ENCODE measurements at regions not wholly inside any gene's neighbourhood (a gene's known extent, or its start where the extent isn't known, plus 50 kb on each side); places are given as distances from the start of the nearest gene placed in this dataset.
A peak's percentile ranks its signal among the peaks of the same experiment; 100 is the strongest.
"Not testable (repeated sequence)": the region's sequence is repeated elsewhere in the genome, so short reads cannot be mapped to it uniquely, and the experiment has no call there.

GRCh38 chr5:74534397-74535129, 106.0 kb downstream of the ENC1 start:
- no peak for DNase-seq

GRCh38 chr5:74530326-74531050, 110.0 kb downstream of the ENC1 start:
- DNase-seq: peak; percentile 35

GRCh38 chr5:74529101-74529500, 111.4 kb downstream of the ENC1 start:
- no peak for DNase-seq

GRCh38 chr5:74526111-74526510, 114.4 kb downstream of the ENC1 start:
- no peak for DNase-seq

- not testable (repeated sequence) for DNase-seq
Observed at GRCh38 chr5:74524767-74525166, 115.8 kb downstream of the ENC1 start.

DNA sequence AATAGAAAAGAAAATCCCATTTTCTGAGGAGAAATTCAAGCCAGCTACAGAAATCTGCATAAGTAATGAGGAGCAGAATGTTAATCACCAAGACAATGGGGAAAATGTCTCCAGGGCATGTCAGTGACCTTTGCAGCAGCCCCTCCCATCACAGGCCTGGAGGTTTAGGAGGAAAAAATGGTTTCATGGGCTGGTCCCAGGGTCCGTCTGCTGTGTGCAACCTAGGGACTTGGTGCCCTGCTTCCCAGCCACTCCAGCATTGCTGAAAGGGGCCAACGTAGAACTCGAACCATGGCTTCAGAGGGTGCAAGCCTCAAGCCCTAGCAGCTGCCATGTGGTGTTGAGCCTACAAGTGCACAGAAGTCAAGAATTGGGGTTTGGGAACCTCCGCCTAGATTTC, 116.8 kb downstream of the ENC1 start:
- DNase-seq: not testable (repeated sequence)

DNA sequence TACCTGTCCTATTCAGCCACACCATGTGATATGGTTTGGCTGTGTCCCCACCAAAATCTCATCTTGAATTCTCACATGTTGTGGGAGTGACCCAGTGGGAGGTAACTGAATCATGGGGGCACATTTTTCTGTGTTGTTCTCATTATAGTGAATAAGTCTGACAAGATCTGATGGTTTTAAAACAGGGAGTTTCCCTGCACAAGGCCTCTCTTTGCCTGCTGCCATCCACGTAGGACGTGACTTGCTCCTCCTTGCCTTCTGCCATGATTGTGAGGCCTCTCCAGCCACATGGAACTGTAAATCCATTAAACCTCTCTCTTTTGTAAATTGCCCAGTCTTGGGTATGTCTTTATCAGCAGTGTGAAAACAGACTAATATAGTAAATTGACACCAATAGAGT, 117.7 kb downstream of the ENC1 start:
- DNase-seq: not testable (repeated sequence)

DNA sequence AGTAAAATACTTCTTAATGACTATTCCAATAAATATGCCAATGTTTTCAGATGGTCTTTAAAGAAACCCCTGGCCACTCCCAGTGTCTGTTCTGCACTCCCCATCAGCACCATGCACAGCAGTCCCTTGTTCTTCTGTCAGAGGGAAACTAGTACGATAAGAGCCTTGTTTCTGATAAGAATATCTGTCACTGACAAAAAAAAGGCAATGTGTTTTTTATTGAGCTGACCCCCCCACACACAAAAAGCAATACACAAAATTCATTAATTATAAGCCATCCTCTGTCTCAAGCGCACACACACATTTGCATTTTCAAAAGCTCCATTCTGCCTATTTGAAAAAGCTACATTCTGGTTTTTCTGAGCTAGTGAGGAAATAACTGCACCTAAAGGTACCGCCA, 119.1 kb downstream of the ENC1 start:
- no peak for DNase-seq

DNA sequence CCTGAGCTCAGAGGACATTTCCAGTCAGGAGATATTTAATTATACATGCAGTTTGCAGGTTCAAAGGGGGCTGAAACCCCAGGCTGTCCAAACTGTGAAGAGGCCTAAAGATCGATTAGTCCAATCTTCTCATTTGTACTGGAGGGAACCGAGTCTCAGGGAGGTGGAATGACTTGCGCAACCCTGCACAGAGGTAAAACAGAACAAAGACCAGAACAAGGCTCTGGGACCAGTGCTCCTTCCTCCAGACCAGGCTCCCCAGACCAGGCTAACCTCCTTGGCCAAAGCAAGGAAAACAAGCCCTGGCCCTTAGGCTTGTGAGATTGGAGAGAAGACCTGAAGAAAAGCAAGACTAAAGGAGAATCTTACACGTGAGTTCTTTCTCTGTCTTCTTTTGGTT, 120.8 kb downstream of the ENC1 start:
- DNase-seq: no peak

DNA sequence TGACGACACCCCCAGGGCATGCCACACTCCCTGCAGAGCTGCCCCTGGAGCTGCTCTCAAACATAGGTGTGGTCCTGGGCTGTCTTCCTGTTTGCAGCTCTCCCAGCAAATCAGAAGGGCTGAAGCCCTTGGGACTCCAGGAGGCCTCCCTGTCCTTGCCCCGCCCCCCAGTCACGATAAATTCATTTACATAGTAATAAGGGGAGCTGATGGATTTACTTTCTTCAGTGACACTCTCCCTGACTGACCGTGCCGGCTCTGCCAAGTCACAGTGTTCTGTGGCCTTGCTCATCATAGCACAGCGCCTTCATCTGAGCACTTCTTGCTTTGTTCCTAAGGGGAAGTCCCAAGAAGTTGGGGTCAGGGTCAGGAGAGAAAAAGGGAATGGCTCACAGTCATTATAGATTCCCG, 121.4 kb downstream of the ENC1 start:
- DNase-seq: no peak

DNA sequence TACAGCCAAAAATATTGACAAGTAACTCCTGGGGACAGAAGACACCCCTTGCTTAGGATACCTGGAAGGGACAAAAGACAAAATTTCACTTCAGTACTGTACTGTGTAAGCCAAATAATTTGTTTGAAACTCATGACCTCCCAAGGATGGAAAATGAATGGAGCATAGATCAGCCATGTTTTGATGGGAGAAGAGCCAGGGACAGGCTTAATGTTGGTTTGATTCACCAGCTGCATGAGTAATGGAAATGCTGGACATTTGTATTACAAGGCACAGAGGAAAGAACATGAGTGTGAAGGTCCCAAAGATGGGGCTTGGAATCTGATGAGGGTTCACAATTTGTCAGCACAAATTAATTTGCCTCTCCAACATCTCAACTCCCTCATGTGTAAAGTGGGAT, 122.8 kb downstream of the ENC1 start:
- DNase-seq: peak; percentile 77

- peak; percentile 42 for DNase-seq
Observed at GRCh38 chr5:74516211-74516636, 124.3 kb downstream of the ENC1 start.

- no peak for DNase-seq
Observed at GRCh38 chr5:74514888-74515551, 125.5 kb downstream of the ENC1 start.

DNA sequence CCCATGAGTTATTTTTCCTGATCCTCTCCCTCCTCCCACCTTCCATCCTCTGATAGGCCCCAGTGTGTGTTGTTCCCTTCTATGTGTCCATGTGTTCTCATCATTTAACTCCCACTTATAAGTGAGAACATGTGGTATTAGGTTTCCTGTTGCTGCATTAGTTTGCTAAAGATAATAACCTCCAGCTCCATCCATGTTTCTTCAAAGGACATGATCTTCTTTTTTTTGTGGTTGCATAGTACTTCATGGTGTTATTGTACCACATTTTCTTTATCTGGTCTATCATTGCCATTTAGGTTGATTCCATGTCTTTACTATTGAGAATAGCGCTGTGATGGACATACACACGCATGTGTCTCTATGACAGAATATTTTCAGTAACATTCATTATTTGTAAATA, 128.8 kb downstream of the ENC1 start:
- DNase-seq: not testable (repeated sequence)

DNA sequence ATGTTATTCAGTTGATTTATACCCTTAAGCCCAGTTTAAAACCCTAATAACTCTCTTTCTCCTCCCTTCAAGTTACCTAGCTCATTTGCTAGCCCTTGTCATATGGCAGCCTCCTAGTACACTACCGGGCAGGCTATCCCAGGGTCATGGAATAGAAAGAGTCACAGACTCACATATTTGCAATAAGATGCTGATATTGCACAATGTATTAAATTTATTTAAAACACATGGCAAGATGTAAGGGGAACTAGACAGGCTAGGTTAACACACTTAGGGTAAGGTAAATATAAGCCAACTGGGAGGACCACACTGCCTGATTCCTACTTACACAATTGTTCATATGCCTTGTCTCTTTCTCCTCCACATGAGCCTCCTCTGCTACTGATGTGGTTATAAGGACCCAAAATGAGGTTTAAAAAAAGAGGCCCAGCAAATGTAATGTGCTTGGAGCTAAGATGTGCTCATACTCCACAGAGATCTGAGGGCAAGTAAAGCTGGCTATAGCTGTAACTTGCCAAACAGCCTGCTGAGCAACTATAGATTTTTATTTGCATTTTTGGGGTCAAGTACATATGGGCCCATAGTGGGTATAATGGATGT, 130.0 kb downstream of the ENC1 start:
- DNase-seq: peak; percentile 35

DNA sequence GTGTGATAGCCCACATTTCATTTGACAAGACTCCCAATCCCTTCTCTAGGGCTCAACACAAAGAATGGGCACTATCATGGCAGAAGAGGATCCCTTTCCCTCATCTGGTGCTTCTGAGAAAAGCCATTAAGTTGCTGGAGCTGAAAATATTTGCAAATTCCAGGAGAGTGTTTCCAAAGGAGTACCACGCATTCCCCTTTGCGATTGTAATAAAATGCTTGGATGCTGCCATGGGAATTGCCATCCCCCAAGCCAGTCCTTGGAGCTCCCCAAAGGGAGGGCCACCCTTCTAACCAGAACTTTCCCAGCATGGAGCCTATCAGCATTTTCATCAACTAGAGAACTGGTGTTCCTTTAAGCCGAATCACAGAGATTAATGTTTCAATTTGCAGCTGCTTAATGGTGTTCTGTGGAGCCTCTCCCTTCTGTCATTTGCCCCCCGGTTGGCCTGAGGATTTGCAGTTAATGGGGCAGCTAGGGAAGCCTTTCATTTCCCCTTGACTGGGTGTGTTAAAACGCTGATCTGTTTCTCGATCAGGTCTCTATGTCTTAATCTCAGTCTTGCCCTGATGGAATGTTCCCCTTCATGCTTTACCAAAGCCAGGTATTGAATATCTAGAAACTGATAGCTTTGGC, 133.0 kb downstream of the ENC1 start:
- DNase-seq: no peak

DNA sequence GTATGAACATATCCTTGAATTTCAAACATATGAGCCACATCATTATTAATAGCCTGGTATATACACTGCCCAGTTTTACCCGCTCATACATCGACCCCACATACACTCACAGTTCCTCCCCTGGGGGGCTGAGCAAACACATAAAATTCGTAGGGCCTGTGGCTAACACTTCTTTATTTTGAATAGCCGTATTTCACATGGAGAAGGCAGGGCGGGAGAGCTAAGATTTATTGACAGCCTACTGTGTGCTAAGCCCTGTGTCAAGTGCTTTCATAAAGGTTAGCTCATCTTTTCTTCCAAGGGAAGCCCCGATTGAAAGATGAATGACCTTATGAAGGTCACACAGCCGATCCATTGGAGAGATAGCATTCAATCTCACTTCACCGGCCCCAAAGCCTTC, 134.4 kb downstream of the ENC1 start:
- DNase-seq: no peak

DNA sequence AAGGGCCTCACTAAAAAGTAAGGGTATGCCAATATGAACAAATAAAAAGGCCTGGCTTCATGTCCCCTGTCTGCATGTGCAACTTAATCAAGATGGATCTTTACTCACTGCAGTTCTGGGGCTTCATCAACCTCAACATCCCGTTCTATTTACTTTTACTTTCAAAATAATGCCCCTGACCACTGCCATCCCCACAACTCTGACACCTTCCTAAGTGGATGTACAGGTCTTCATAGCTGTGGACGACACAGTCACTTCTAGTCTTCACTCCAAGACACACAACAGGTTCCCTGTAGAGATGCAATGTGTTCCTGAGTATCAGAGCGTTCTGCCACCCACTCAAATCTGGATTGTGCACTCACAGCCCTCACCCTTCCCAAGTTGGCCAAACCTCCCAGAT, 136.1 kb downstream of the ENC1 start:
- no peak for DNase-seq

DNA sequence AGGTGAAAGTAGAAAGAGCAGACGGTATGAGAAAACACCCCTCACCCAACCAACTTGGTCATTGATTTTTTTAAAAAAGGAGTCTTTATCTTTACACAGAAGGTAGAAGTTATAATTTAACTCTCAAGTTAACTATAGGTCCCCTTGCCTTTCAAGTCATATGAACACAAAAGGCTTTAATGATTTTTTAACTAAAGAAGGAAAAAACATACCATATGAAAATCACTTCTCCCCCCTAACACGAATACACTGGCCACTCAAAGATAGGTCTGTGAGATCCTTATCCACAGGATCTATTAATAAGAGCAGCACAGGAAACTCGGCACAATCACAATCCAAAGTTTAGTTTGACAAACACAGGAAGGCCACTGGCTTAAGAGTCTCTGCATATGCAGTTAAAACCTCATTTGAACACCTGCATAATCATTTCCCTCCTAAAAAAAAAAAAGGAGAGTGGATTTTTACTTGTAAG, 138.0 kb downstream of the ENC1 start:
- no peak for DNase-seq

DNA sequence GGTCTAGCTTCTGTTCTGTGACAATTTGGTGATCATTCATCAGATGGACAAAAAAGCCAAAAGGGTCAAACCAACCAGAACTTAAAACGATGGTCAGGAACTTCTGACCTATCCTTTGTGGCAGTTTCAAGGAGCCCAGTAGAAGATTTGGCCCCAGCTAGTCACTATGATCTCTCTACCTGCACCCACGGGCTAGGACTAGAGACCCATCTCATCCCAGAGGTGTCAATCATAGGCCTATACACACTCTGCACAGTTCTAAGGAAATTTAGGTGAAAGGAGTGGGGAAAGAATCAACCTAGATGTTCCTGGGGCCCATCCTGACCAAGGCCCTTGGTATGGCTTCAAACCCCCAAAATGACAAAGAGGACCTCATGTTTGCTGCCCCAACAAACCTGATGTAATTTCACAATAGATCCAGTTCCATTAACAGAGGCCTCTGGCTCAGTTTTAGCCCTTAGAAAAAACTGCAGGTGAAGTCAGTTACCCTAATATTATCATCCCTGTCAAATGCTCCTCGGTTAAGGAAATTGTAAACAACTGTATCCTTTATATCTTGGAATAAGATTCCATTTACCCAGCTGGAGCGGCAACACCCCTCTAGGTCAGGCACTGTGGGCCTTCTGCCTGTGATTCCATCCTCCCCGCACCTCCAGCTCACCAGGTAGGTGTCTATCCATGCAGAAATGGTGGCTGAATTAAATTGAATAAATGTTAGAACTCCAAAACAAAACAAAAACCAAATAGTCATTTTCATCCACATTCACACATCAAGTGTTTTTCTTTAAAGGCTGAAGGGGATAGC, 138.7 kb downstream of the ENC1 start:
- DNase-seq: no peak

- no peak for DNase-seq
Observed at GRCh38 chr5:74500110-74500917, 140.2 kb downstream of the ENC1 start.
